ENCODE measurements at regions not wholly inside any gene's neighbourhood (a gene's known extent, or its start where the extent isn't known, plus 50 kb on each side); places are given as distances from the start of the nearest gene placed in this dataset.

- TF ChIP-seq, protein P1, sequence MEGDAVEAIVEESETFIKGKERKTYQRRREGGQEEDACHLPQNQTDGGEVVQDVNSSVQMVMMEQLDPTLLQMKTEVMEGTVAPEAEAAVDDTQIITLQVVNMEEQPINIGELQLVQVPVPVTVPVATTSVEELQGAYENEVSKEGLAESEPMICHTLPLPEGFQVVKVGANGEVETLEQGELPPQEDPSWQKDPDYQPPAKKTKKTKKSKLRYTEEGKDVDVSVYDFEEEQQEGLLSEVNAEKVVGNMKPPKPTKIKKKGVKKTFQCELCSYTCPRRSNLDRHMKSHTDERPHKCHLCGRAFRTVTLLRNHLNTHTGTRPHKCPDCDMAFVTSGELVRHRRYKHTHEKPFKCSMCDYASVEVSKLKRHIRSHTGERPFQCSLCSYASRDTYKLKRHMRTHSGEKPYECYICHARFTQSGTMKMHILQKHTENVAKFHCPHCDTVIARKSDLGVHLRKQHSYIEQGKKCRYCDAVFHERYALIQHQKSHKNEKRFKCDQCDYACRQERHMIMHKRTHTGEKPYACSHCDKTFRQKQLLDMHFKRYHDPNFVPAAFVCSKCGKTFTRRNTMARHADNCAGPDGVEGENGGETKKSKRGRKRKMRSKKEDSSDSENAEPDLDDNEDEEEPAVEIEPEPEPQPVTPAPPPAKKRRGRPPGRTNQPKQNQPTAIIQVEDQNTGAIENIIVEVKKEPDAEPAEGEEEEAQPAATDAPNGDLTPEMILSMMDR (IDR thresholded peaks at IDR 0.05) = no peak
- no peak for TF ChIP-seq POLR2A (IDR thresholded peaks at IDR 0.05)
These were observed 186.3 kb upstream of the SOX9 start for GRCh38 chr17:71934520-71934919.

Data from uterus (tissue), 2 donors.